ENCODE measurements at regions not wholly inside any gene's neighbourhood (a gene's known extent, or its start where the extent isn't known, plus 50 kb on each side); places are given as distances from the start of the nearest gene placed in this dataset.

DNA sequence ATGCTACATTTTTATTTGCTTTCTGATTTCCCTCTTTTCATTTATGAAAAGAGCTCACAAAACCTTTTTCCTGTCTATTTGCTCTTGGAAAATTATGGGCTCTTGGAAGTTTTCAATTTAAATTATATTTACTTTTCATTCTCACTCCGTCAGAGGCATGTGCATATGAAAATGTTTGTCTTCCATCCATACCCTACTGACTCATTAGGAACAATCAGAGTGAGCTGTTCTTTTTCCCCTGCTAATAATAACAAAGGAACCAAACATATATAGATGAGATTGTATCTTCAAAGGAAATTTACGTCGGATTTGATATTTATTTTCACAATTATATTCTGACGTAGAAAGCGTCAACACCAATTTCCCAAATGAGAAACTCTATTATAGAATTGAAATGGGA, 1101.2 kb downstream of the TSN start:
- TF ChIP-seq, protein P1, sequence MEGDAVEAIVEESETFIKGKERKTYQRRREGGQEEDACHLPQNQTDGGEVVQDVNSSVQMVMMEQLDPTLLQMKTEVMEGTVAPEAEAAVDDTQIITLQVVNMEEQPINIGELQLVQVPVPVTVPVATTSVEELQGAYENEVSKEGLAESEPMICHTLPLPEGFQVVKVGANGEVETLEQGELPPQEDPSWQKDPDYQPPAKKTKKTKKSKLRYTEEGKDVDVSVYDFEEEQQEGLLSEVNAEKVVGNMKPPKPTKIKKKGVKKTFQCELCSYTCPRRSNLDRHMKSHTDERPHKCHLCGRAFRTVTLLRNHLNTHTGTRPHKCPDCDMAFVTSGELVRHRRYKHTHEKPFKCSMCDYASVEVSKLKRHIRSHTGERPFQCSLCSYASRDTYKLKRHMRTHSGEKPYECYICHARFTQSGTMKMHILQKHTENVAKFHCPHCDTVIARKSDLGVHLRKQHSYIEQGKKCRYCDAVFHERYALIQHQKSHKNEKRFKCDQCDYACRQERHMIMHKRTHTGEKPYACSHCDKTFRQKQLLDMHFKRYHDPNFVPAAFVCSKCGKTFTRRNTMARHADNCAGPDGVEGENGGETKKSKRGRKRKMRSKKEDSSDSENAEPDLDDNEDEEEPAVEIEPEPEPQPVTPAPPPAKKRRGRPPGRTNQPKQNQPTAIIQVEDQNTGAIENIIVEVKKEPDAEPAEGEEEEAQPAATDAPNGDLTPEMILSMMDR (IDR thresholded peaks at IDR 0.05), result no peak
- no peak for TF ChIP-seq POLR2A (IDR thresholded peaks at IDR 0.05)
- Histone ChIP-seq H3K36me3 (no peaks in the 10 kb centered on the region), H3K27ac (no peak overlapping the region)

DNA sequence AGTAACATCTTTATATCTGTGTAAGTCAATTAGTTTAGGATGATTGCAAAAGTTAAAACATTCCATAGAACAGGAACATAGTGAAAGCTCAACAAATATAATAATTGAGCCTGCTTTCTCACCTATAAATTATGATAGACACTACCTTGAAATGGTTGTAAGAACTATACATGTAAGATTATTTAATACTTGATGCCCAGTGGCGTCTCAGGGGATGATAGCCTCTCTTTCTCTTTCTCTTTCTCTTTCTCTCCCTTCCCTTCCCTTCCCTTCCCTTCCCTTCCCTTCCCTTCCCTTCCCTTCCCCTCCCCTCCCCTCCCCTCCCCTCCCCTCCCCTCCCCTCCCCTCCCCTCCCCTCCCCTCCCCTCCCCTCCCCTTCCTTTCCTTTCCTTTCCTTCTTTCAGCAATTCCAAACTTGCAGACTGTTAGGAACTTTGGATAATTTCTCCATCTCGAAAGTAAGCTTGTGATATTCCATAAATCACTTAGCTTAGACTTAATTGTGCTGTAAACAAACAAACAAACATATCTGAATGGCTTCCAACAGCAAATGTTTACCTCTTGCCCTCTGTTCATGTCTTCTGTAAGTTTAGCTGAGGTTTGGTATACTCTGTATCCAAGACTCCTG, 1102.7 kb downstream of the TSN start:
- DNase-seq, result no peak
- Histone ChIP-seq H3K36me3 (no peaks in the 10 kb centered on the region), H3K27ac (no peak overlapping the region), H3K4me1 (no peaks in the 10 kb centered on the region), H3K27me3 (no peaks in the 10 kb centered on the region), H3K4me3 (no peak overlapping the region), H3K9me3 (no peaks in the 10 kb centered on the region)
- TF ChIP-seq, protein P1 (IDR thresholded peaks at IDR 0.05), result no peak
- no peak for TF ChIP-seq POLR2A (IDR thresholded peaks at IDR 0.05)

More for the DNA sequence above, 1101.2 kb downstream of the TSN start:
- Histone ChIP-seq H3K4me3 (no peak overlapping the region), H3K27me3 (no peaks in the 10 kb centered on the region), H3K4me1 (no peaks in the 10 kb centered on the region), H3K9me3 (no peaks in the 10 kb centered on the region)
- no peak for DNase-seq

DNA sequence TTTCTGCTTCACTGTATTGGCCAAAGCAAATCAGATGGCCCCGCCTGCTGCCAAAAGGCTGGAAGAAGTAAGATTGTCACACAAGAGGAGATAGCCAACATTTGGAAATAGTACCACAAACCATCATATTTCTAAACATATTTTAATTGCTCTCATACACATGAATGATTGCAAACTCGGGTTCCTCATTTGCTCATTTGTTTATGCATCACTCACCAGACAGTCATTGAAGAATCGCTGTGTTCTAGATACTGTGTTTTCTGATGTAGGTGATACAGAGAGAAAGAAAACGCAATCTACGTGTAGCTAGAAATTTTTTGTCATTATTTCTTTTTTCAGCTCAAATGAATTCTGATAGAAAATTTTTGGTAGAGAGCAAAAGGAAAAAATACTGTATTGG, 1103.4 kb downstream of the TSN start:
- Histone ChIP-seq H3K4me3 (no peak overlapping the region), H3K36me3 (no peaks in the 10 kb centered on the region), H3K4me1 (no peaks in the 10 kb centered on the region), H3K9me3 (no peaks in the 10 kb centered on the region), H3K27me3 (no peaks in the 10 kb centered on the region), H3K27ac (no peak overlapping the region)
- no peak for DNase-seq
- TF ChIP-seq, protein P1 (IDR thresholded peaks at IDR 0.05), result no peak
- TF ChIP-seq POLR2A (IDR thresholded peaks at IDR 0.05), result no peak

DNA sequence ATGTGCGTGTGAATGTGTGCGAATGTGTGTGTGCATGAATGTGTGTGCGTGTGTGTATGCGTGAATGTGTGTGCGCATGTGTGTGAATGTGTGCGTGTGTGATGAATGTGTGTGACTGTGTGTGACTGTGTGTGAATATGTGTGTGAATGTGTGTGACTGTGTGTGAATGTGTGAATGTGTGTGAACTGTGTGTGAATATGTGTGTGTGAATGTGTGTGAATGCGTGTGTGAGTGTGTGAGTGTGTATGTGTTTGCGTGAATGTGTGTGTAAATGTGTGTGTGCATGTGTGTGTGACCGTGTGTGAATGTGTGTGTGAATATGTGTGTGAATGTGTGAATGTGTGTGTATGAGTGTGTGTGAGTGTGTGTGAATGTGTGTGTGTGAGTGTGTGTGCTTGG, 1103.8 kb downstream of the TSN start:
- Histone ChIP-seq H3K4me1 (no peaks in the 10 kb centered on the region), H3K27me3 (no peaks in the 10 kb centered on the region), H3K9me3 (no peaks in the 10 kb centered on the region), H3K4me3 (no peak overlapping the region), H3K27ac (no peak overlapping the region), H3K36me3 (no peaks in the 10 kb centered on the region)
- DNase-seq, result no peak
- TF ChIP-seq, protein P1 (IDR thresholded peaks at IDR 0.05), result no peak
- TF ChIP-seq POLR2A (IDR thresholded peaks at IDR 0.05), result no peak

DNA sequence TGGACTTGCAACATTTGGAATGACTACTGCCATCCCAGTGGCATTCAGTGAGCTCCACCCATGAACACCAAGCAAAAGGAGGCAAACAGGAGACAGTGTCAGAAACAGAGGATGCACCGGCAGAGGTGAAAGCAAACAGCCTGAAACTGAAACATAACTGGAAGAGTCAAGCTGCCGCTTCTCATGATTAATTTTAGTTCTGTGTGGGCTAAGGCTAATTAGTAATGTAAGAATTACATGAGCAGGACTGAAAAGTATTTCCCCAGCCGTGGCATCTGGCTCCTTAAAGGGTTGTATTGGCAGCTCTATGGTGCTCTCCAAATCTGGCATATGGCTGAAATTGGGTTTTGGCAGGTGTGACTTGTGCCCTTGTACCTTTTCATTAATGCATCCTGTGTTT, 1108.1 kb downstream of the TSN start:
- no peaks in the 10 kb centered on the region for H3K27me3 ChIP-seq
- no peaks in the 10 kb centered on the region for H3K36me3 ChIP-seq
- H3K9me3 ChIP-seq, result no peaks in the 10 kb centered on the region
- DNase-seq, result no peak
- no peak overlapping the region for H3K4me3 ChIP-seq
- no peak for TF ChIP-seq POLR2A (IDR thresholded peaks at IDR 0.05)
- TF ChIP-seq, protein P1 (IDR thresholded peaks at IDR 0.05), result no peak
- H3K4me1 ChIP-seq, result no peaks in the 10 kb centered on the region
- no peak overlapping the region for H3K27ac ChIP-seq

DNA sequence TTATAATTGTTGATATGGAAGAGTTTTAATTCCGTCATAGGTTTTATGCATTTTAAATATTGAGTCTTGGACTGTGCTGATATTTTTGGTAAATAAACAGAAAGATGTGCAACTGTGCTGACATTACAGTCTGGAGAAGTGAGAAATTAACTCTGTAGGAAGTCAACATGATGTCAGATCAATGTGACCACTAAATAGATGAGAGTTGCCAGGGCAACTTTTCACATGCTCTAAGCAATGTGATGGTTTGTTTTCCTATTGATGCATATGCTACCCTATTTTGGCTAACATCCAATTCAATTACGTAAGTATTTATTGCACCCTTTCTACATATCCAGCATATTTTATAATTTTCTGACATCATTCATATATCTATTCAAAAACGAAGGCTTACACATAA, 1109.3 kb downstream of the TSN start:
- TF ChIP-seq POLR2A (IDR thresholded peaks at IDR 0.05), result no peak
- TF ChIP-seq, protein P1 (IDR thresholded peaks at IDR 0.05), result no peak
- H3K4me3 ChIP-seq, result no peak overlapping the region
- H3K27ac ChIP-seq, result no peak overlapping the region
- no peaks in the 10 kb centered on the region for H3K4me1 ChIP-seq
- no peaks in the 10 kb centered on the region for H3K27me3 ChIP-seq
- H3K36me3 ChIP-seq, result no peaks in the 10 kb centered on the region
- H3K9me3 ChIP-seq, result no peaks in the 10 kb centered on the region
- no peak for DNase-seq

All from Peyer's patch (tissue), 4 donors.